ENCODE measurements at regions not wholly inside any gene's neighbourhood (a gene's known extent, or its start where the extent isn't known, plus 50 kb on each side); places are given as distances from the start of the nearest gene placed in this dataset.

DNA sequence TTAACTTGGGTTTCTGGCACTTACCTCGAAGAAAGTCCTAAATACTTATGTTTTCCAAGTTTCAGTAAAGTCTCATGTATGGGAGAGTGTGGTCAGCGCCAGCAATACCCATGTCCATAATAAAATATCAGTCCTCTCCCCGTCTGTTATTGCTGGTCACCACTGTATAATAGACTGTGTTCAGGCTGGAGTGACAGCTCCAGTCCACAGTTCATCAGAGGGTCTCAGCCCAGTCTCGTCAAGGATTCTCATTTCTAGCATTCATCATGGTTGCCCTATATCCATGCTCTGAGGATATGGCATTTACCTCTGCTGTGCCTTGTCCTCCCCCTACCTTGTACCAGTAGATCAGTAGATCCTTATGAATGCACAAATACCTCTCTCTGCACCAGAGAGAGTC is 384.5 kb downstream of the NPIPA7 start:
- H3K27me3 ChIP-seq (ENCODE audit: control insufficient read depth, insufficient read depth, low read length): no peaks in the 10 kb centered on the region
- H4K20me1 ChIP-seq (ENCODE audit: insufficient read depth, low read length): no peaks in the 10 kb centered on the region
- H2BK20ac ChIP-seq (ENCODE audit: low read depth, low read length): no peak overlapping the region
- H2AK9ac ChIP-seq (replicated peaks; ENCODE audit: low read depth, low read length, poor library complexity): no peak overlapping the region
- no peak overlapping the region for H2AFZ ChIP-seq (replicated peaks; ENCODE audit: low read length, poor library complexity)
- H3K14ac ChIP-seq (replicated peaks; ENCODE audit: low read depth, low read length): no peak overlapping the region
- intact Hi-C loops (cut with micrococcal nuclease): no loop called here
- H3K4me3 ChIP-seq (ENCODE audit: insufficient read depth, low read depth, low read length): no peak overlapping the region
- no peak overlapping the region for H2BK5ac ChIP-seq (ENCODE audit: low read depth, low read length, poor library complexity, severe bottlenecking)
- no peaks in the 10 kb centered on the region for H3K79me1 ChIP-seq (ENCODE audit: low read depth in 1 of 2, low read length in 2 of 2)
- TF ChIP-seq, protein P1, sequence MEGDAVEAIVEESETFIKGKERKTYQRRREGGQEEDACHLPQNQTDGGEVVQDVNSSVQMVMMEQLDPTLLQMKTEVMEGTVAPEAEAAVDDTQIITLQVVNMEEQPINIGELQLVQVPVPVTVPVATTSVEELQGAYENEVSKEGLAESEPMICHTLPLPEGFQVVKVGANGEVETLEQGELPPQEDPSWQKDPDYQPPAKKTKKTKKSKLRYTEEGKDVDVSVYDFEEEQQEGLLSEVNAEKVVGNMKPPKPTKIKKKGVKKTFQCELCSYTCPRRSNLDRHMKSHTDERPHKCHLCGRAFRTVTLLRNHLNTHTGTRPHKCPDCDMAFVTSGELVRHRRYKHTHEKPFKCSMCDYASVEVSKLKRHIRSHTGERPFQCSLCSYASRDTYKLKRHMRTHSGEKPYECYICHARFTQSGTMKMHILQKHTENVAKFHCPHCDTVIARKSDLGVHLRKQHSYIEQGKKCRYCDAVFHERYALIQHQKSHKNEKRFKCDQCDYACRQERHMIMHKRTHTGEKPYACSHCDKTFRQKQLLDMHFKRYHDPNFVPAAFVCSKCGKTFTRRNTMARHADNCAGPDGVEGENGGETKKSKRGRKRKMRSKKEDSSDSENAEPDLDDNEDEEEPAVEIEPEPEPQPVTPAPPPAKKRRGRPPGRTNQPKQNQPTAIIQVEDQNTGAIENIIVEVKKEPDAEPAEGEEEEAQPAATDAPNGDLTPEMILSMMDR (conservative IDR thresholded peaks at IDR 0.05; ENCODE audit: low read depth, low read length): no peak
- TF ChIP-seq RFX5 (IDR thresholded peaks at IDR 0.05; ENCODE audit: low read depth, low read length) (no peak), CEBPB (IDR thresholded peaks at IDR 0.05; ENCODE audit: low read depth, low read length) (no peak), ELK1 (IDR thresholded peaks at IDR 0.05; ENCODE audit: borderline replicate concordance, low read depth, low read length) (no peak), USF2 (IDR thresholded peaks at IDR 0.05; ENCODE audit: low read depth, low read length) (no peak), CHD1 (IDR thresholded peaks at IDR 0.05; ENCODE audit: low read depth, low read length) (no peak)
- no peaks in the 10 kb centered on the region for H3K36me3 ChIP-seq (ENCODE audit: control insufficient read depth, insufficient read depth, low read length)
- no peak overlapping the region for H3K56ac ChIP-seq (ENCODE audit: extremely low read depth, insufficient read depth, low read length)
- H3K4ac ChIP-seq (ENCODE audit: low read depth, low read length): no peak overlapping the region
- 40% methylated on average over 1 of the region's 4 CpGs; no CpG with 5 or more reads in 1 of the 2 experiments for WGBS, 2 experiments (ENCODE audit: extremely low coverage in 2 of 2, insufficient read length in 1 of 2)
- H3K27ac ChIP-seq (ENCODE audit: insufficient read depth, low read length): no peak overlapping the region
- H3K9me3 ChIP-seq (ENCODE audit: control insufficient read depth, insufficient read depth, low read length): peaks cover 8% of the 10 kb centered on the region
- no peak overlapping the region for H4K91ac ChIP-seq (ENCODE audit: insufficient read depth, low read depth, low read length)
- no peak for ATAC-seq (ENCODE audit: low read depth)
- CTCF ChIA-PET: no interaction called here
- no peak overlapping the region for H3K9ac ChIP-seq (ENCODE audit: low read depth, low read length)
- H3K9me1 ChIP-seq (ENCODE audit: insufficient read depth, low read length): no peaks in the 10 kb centered on the region
- no peak overlapping the region for H2BK120ac ChIP-seq (ENCODE audit: low read depth, low read length)
- no peak overlapping the region for H3K18ac ChIP-seq (ENCODE audit: low read depth, low read length)
- POLR2A ChIA-PET (ENCODE audit: unreplicated experiment): no interaction called here
- dilution Hi-C loops (cut with HindIII; ENCODE audit: low sequenced_read_pairs, unreplicated experiment): no loop called here
- no peak overlapping the region for H4K5ac ChIP-seq (ENCODE audit: low read depth, low read length)
- H3K4me2 ChIP-seq (ENCODE audit: low read depth, low read length): no peak overlapping the region
- in situ Hi-C loops (cut with MboI; ENCODE audit: low sequenced_read_pairs): no loop called here
- DNase-seq: no peak
- H2BK15ac ChIP-seq (ENCODE audit: low read depth, low read length): no peak overlapping the region
- H3K4me1 ChIP-seq (ENCODE audit: control insufficient read depth, insufficient read depth, low read length): no peaks in the 10 kb centered on the region
- no peak overlapping the region for H4K8ac ChIP-seq (ENCODE audit: low read depth in 2 of 2, low read length in 2 of 2)
- no peak overlapping the region for H2AK5ac ChIP-seq (ENCODE audit: low read depth, low read length)
- BruUV-seq (replicated peaks): no TSS peak
- no peak overlapping the region for H3K23ac ChIP-seq (ENCODE audit: low read depth, low read length)
